Endodermal cell (in vitro differentiated cells): ENCODE measurements at regions not wholly inside any gene's neighbourhood (a gene's known extent, or its start where the extent isn't known, plus 50 kb on each side); places are given as distances from the start of the nearest gene placed in this dataset.

Source experiments
- DNase-seq: peaks from one replicate; pipeline ENCODE4 v3.0.0-alpha.2; 2017
- H3K27ac ChIP-seq: 2 replicates; pipeline ENCODE4 v1.5.1; 2013; ENCODE audit warnings: mild to moderate bottlenecking, low read depth, low read length, moderate library complexity
- H3K27me3 ChIP-seq: 2 replicates; pipeline ENCODE4 v1.6.1; 2013; ENCODE audit warnings: mild to moderate bottlenecking, low read length, moderate library complexity; ENCODE audit not compliant: insufficient read depth, control insufficient read depth, poor library complexity, severe bottlenecking
- H3K36me3 ChIP-seq: 2 replicates; pipeline ENCODE4 v1.7.0; 2013; ENCODE audit warnings: mild to moderate bottlenecking, low read length, moderate library complexity; ENCODE audit not compliant: control insufficient read depth, insufficient read depth
- H3K4me1 ChIP-seq: one replicate; pipeline ENCODE4 v1.7.0; 2013; ENCODE audit warnings: low read length; ENCODE audit not compliant: control insufficient read depth, insufficient read depth
- H3K4me3 ChIP-seq: 2 replicates; pipeline ENCODE4 v1.5.1; 2013; ENCODE audit warnings: mild to moderate bottlenecking, low read length, moderate library complexity
- H3K9ac ChIP-seq: 2 replicates; pipeline ENCODE4 v1.6.1; 2013; ENCODE audit warnings: mild to moderate bottlenecking, low read length, moderate library complexity; ENCODE audit not compliant: poor library complexity, severe bottlenecking; ENCODE audit errors: extremely low read depth
- H3K9me3 ChIP-seq: 2 replicates; pipeline ENCODE4 v1.6.1; 2013; ENCODE audit warnings: mild to moderate bottlenecking, low read length, moderate library complexity; ENCODE audit not compliant: control insufficient read depth
- H3K27ac Mint-ChIP-seq: 2 replicates; pipeline ENCODE4 v1.8.0; 2020; ENCODE audit warnings: mixed read lengths
- H3K27me3 Mint-ChIP-seq: 2 replicates; pipeline ENCODE4 v1.8.0; 2021; ENCODE audit warnings: mild to moderate bottlenecking, mixed read lengths; ENCODE audit not compliant: insufficient read depth
- H3K36me3 Mint-ChIP-seq: 2 replicates; pipeline ENCODE4 v1.8.0; 2020; ENCODE audit warnings: low read depth, mixed read lengths
- H3K4me1 Mint-ChIP-seq: 2 replicates; pipeline ENCODE4 v1.8.0; 2020; ENCODE audit warnings: mixed read lengths
- H3K4me3 Mint-ChIP-seq: 2 replicates; pipeline ENCODE4 v1.8.0; 2020; ENCODE audit warnings: mild to moderate bottlenecking, moderate library complexity, mixed read lengths
- H3K9me3 Mint-ChIP-seq: 2 replicates; pipeline ENCODE4 v1.8.0; 2020; ENCODE audit warnings: mild to moderate bottlenecking, mixed read lengths
- WGBS, 2 experiments: methylation state at CpG; one replicate each; pipeline versions ENCODE4 v1.1.5 to v1.1.7; 2013; ENCODE audit warnings: missing lambda C conversion rate in 2 of 2, mixed read lengths in 1 of 2; ENCODE audit not compliant: insufficient coverage in 1 of 2, insufficient read length in 1 of 2; 5-methylcytosine and 5-hydroxymethylcytosine counted together
- TF ChIP-seq, protein P1 (sequence below): fragments of 200-600 bp; sonication (generic); conservative IDR thresholded peaks from 2 replicates; pipeline ENCODE4 v1.5.0; 2021; ENCODE audit warnings: antibody characterized with exemption, mild to moderate bottlenecking

DNA sequence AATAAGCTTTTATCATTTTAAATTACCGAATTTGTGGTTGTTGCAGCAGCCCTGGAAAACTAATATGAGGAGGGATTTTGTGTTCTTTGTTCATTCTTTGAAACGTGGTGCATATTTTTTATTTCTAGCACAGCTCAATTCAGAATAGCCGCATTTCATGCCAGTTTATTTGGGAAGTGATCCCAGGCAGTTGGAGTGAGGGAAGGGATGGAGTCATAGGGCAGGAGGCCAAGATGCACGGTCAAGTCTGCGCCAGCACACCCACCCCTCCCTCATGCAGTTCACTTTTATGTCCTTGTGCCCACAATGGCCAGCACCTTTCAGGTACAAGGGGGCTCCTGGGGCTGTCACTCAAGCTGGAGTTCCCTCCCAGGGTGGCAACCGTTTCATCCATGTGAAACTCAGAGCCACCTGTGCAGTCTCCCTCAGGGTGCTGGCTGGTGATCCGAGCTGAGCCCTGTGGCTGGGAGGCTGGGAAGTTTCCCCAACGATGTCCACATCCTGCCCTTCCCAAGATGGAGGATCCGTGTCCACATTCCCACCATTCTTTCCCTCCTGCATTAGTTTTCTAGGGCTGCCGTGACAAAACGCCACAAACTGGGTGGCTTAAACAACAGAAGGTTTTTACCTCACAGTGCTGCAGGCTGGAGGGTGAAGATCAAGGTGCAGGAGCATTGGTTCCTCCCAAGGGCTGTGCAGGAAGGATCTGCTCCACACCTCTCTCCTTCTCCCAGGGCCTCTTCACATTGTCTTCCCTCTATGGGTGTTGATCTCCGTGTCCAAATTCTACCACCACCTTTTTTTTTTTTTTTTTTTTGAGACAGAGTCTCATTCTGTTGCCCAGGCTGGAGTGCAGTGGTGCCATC lies 68.5 kb upstream of the ITGA6 start:
- Mint-ChIP-seq H3K9me3 (peaks cover 1% of the 10 kb centered on the region), H3K27ac (no peak overlapping the region), H3K4me3 (no peak overlapping the region), H3K36me3 (no peaks in the 10 kb centered on the region), H3K4me1 (peaks cover 5% of the 10 kb centered on the region), H3K27me3 (peaks cover 13% of the 10 kb centered on the region)
- TF ChIP-seq, protein P1, sequence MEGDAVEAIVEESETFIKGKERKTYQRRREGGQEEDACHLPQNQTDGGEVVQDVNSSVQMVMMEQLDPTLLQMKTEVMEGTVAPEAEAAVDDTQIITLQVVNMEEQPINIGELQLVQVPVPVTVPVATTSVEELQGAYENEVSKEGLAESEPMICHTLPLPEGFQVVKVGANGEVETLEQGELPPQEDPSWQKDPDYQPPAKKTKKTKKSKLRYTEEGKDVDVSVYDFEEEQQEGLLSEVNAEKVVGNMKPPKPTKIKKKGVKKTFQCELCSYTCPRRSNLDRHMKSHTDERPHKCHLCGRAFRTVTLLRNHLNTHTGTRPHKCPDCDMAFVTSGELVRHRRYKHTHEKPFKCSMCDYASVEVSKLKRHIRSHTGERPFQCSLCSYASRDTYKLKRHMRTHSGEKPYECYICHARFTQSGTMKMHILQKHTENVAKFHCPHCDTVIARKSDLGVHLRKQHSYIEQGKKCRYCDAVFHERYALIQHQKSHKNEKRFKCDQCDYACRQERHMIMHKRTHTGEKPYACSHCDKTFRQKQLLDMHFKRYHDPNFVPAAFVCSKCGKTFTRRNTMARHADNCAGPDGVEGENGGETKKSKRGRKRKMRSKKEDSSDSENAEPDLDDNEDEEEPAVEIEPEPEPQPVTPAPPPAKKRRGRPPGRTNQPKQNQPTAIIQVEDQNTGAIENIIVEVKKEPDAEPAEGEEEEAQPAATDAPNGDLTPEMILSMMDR: no peak
- Histone ChIP-seq H3K4me3 (no peak overlapping the region), H3K27ac (no peak overlapping the region), H3K9ac (no peak overlapping the region), H3K9me3 (no peaks in the 10 kb centered on the region), H3K27me3 (no peaks in the 10 kb centered on the region), H3K4me1 (no peaks in the 10 kb centered on the region), H3K36me3 (no peaks in the 10 kb centered on the region)
- DNase-seq: no peak
- WGBS, 2 experiments: 83 to 100% methylated on average over 5 to 11 of the region's 12 CpGs

DNA sequence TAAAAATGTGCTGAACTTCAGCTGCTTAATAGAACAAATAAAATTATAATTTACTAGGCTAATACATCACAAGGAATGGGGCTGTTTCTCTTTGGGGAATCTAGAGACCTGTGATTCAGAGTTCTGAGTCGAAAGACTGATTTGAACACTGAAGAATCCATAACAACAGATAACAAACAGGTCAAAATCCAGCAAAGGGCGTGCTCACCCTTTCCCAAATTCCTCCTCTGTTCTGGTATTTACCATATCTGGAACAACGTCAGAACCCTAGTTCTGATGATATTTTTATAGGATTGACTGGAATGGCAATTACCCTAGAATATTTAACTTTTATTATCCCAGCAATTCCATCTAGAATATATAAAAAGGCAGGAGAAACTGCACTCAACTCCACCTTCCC lies 66.0 kb upstream of the ITGA6 start:
- Mint-ChIP-seq H3K4me1 (peaks cover 5% of the 10 kb centered on the region), H3K27ac (no peak overlapping the region), H3K36me3 (no peaks in the 10 kb centered on the region), H3K4me3 (no peak overlapping the region), H3K9me3 (peaks cover 1% of the 10 kb centered on the region), H3K27me3 (peaks cover 18% of the 10 kb centered on the region)
- Histone ChIP-seq H3K27ac (no peak overlapping the region), H3K4me1 (no peaks in the 10 kb centered on the region), H3K9ac (no peak overlapping the region), H3K36me3 (no peaks in the 10 kb centered on the region), H3K27me3 (no peaks in the 10 kb centered on the region), H3K4me3 (no peak overlapping the region), H3K9me3 (no peaks in the 10 kb centered on the region)
- 71 to 89% methylated on average over 1 to 3 of the region's 3 CpGs for WGBS, 2 experiments
- TF ChIP-seq, protein P1: no peak
- DNase-seq: no peak

DNA sequence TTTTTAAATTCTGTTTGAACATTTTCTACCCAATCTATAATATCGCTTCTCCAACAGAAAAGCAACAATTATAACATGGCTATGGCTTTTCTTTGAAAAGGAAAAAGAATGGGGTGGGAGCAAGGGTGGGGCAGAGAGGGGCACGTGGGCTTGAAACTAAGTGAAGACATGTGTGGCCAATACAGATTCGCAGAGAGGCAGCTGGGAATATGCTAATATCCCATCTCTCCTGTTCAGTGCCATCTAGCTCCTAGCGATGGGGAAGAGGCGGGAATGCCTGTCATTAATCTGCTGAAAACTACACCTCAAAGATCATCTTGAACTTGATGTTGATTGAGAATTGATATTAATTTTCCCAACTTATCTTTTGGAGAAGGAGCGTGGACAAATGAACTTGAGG lies 65.5 kb upstream of the ITGA6 start:
- Histone ChIP-seq H3K36me3 (no peaks in the 10 kb centered on the region), H3K9ac (no peak overlapping the region), H3K27ac (no peak overlapping the region), H3K4me1 (no peaks in the 10 kb centered on the region), H3K4me3 (no peak overlapping the region), H3K9me3 (no peaks in the 10 kb centered on the region), H3K27me3 (no peaks in the 10 kb centered on the region)
- Mint-ChIP-seq H3K4me1 (peaks cover 5% of the 10 kb centered on the region), H3K36me3 (no peaks in the 10 kb centered on the region), H3K27ac (no peak overlapping the region), H3K4me3 (no peak overlapping the region), H3K9me3 (no peaks in the 10 kb centered on the region), H3K27me3 (peaks cover 20% of the 10 kb centered on the region)
- TF ChIP-seq, protein P1: no peak
- no peak for DNase-seq
- 79 to 84% methylated on average over 2 to 6 of the region's 6 CpGs for WGBS, 2 experiments
